Neural progenitor cell (in vitro differentiated cells): ENCODE measurements at regions not wholly inside any gene's neighbourhood (a gene's known extent, or its start where the extent isn't known, plus 50 kb on each side); places are given as distances from the start of the nearest gene placed in this dataset.

Experiments
- EZH2 ChIP-seq: fragments of 200-600 bp; sonication (generic); IDR thresholded peaks from 2 replicates; pipeline ENCODE4 v1.6.1; 2017; ENCODE audit warnings: antibody characterized with exemption, mild to moderate bottlenecking, moderate library complexity
- EZH2phosphoT487 ChIP-seq: fragments of 200-600 bp; sonication (generic); IDR thresholded peaks from 2 replicates; pipeline ENCODE4 v1.6.1; 2017; ENCODE audit warnings: antibody characterized with exemption
- TF ChIP-seq, protein P1 (sequence below): fragments of 200-600 bp; sonication (generic); IDR thresholded peaks from 2 replicates; pipeline ENCODE4 v1.5.1; 2017; ENCODE audit warnings: antibody characterized with exemption, mild to moderate bottlenecking

DNA sequence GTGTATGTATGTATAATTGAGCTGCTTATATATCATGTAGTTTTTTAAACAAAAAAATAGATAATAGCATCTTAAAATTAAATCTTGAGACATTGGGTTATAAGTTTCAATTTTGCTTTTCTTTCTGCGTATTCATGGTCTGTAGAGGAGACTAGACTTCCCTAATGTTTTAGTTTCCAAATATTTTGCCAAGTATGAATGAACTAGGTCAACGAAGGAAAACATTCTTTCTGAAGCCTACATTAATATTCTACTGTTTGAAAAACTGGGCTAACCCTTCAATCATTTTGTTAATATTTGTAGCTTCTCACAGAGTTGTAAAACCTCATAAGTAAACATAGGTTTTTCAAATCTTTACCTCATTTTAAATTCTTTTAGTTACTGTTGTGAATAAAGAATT is 592.7 kb downstream of the USP25 start:
- TF ChIP-seq, protein P1, sequence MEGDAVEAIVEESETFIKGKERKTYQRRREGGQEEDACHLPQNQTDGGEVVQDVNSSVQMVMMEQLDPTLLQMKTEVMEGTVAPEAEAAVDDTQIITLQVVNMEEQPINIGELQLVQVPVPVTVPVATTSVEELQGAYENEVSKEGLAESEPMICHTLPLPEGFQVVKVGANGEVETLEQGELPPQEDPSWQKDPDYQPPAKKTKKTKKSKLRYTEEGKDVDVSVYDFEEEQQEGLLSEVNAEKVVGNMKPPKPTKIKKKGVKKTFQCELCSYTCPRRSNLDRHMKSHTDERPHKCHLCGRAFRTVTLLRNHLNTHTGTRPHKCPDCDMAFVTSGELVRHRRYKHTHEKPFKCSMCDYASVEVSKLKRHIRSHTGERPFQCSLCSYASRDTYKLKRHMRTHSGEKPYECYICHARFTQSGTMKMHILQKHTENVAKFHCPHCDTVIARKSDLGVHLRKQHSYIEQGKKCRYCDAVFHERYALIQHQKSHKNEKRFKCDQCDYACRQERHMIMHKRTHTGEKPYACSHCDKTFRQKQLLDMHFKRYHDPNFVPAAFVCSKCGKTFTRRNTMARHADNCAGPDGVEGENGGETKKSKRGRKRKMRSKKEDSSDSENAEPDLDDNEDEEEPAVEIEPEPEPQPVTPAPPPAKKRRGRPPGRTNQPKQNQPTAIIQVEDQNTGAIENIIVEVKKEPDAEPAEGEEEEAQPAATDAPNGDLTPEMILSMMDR, result no peak
- TF ChIP-seq EZH2 (no peak), EZH2phosphoT487 (no peak)
